PFSK-1 (cell line): ENCODE measurements at regions not wholly inside any gene's neighbourhood (a gene's known extent, or its start where the extent isn't known, plus 50 kb on each side); places are given as distances from the start of the nearest gene placed in this dataset.

Source experiments
- POLR2AphosphoS5 ChIP-seq: IDR thresholded peaks from 2 replicates; pipeline ENCODE4 v1.6.1; 2012; ENCODE audit warnings: low read depth, mild to moderate bottlenecking, control low read depth, low read length, moderate library complexity
- SIN3A ChIP-seq: IDR thresholded peaks from 2 replicates; pipeline ENCODE4 v1.6.1; 2012; ENCODE audit warnings: mild to moderate bottlenecking, low read length, moderate library complexity, borderline replicate concordance; ENCODE audit not compliant: insufficient read depth
- TAF1 ChIP-seq: IDR thresholded peaks from 2 replicates; pipeline ENCODE4 v1.6.1; 2012; ENCODE audit warnings: low read length, control low read depth, borderline replicate concordance; ENCODE audit not compliant: insufficient read depth
- TF ChIP-seq, protein P1 (sequence below), 2 experiments: IDR thresholded peaks; 2 replicates each; pipeline versions ENCODE4 v1.6.1 to v1.8.0; 2011 to 2012; ENCODE audit warnings: low read depth in 2 of 2, low read length in 2 of 2, control low read depth in 1 of 2, inconsistent platforms in 1 of 2, mild to moderate bottlenecking in 1 of 2, moderate library complexity in 1 of 2; ENCODE audit not compliant: insufficient read depth in 1 of 2

GRCh38 chr6:82833481-82833880 is 232.2 kb downstream of the UBE3D start:
- TF ChIP-seq SIN3A (no peak), TAF1 (no peak), POLR2AphosphoS5 (no peak)
- TF ChIP-seq, protein P1, sequence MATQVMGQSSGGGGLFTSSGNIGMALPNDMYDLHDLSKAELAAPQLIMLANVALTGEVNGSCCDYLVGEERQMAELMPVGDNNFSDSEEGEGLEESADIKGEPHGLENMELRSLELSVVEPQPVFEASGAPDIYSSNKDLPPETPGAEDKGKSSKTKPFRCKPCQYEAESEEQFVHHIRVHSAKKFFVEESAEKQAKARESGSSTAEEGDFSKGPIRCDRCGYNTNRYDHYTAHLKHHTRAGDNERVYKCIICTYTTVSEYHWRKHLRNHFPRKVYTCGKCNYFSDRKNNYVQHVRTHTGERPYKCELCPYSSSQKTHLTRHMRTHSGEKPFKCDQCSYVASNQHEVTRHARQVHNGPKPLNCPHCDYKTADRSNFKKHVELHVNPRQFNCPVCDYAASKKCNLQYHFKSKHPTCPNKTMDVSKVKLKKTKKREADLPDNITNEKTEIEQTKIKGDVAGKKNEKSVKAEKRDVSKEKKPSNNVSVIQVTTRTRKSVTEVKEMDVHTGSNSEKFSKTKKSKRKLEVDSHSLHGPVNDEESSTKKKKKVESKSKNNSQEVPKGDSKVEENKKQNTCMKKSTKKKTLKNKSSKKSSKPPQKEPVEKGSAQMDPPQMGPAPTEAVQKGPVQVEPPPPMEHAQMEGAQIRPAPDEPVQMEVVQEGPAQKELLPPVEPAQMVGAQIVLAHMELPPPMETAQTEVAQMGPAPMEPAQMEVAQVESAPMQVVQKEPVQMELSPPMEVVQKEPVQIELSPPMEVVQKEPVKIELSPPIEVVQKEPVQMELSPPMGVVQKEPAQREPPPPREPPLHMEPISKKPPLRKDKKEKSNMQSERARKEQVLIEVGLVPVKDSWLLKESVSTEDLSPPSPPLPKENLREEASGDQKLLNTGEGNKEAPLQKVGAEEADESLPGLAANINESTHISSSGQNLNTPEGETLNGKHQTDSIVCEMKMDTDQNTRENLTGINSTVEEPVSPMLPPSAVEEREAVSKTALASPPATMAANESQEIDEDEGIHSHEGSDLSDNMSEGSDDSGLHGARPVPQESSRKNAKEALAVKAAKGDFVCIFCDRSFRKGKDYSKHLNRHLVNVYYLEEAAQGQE (IDR thresholded peaks at IDR 0.05; ENCODE audit: insufficient read depth in 1 of 2, low read depth in 2 of 2, low read length in 2 of 2) = no peak
